Liver (tissue), 8 donors: ENCODE measurements at regions not wholly inside any gene's neighbourhood (a gene's known extent, or its start where the extent isn't known, plus 50 kb on each side); places are given as distances from the start of the nearest gene placed in this dataset.

Experiments used
- DNase-seq: peaks from one replicate; pipeline ENCODE4 v3.0.0-alpha.2; 2017; ENCODE audit warnings: low spot score
- H3K27ac ChIP-seq, 2 donors: one replicate each; pipeline ENCODE4 v1.7.0; 2013; ENCODE audit warnings: inconsistent platforms in 2 of 2, low read length in 2 of 2, control low read depth in 1 of 2, low read depth in 1 of 2, mild to moderate bottlenecking in 1 of 2
- H3K27me3 ChIP-seq, 4 donors: one replicate each; pipeline versions ENCODE4 v1.6.1 to v1.7.0; 2013; ENCODE audit warnings: low read length in 3 of 4, inconsistent platforms in 1 of 4, mild to moderate bottlenecking in 1 of 4, moderate library complexity in 1 of 4; ENCODE audit not compliant: control insufficient read depth in 4 of 4, insufficient read depth in 4 of 4
- H3K36me3 ChIP-seq, 4 donors: one replicate each; pipeline versions ENCODE4 v1.6.1 to v1.7.0; 2013; ENCODE audit warnings: low read length in 3 of 4, mild to moderate bottlenecking in 3 of 4, low read depth in 1 of 4, moderate library complexity in 1 of 4; ENCODE audit not compliant: control insufficient read depth in 4 of 4, insufficient read depth in 3 of 4
- H3K4me1 ChIP-seq, 4 donors: one replicate each; pipeline versions ENCODE4 v1.6.1 to v1.7.0; 2013; ENCODE audit warnings: low read length in 3 of 4, mild to moderate bottlenecking in 3 of 4, moderate library complexity in 1 of 4; ENCODE audit not compliant: control insufficient read depth in 4 of 4, insufficient read depth in 4 of 4
- H3K4me3 ChIP-seq, 3 donors: one replicate each; pipeline versions ENCODE4 v1.6.1 to v1.7.0; 2013; ENCODE audit warnings: low read length in 3 of 3, control low read depth in 1 of 3, low read depth in 1 of 3, mild to moderate bottlenecking in 1 of 3
- H3K9ac ChIP-seq, 2 donors: one replicate each; pipeline ENCODE4 v1.7.0; 2013; ENCODE audit warnings: low read length in 2 of 2, mild to moderate bottlenecking in 2 of 2, moderate library complexity in 2 of 2, control low read depth in 1 of 2, low read depth in 1 of 2
- H3K9me3 ChIP-seq, 4 donors: one replicate each; pipeline versions ENCODE4 v1.6.1 to v1.7.0; 2013; ENCODE audit warnings: low read length in 3 of 4; ENCODE audit not compliant: control insufficient read depth in 4 of 4
- EGR1 ChIP-seq, 2 donors: IDR thresholded peaks; 2 replicates each; pipeline ENCODE4 v1.6.1; 2016 to 2018; ENCODE audit warnings: antibody characterized with exemption in 2 of 2, low read depth in 2 of 2
- FOXA1 ChIP-seq: IDR thresholded peaks from 2 replicates; pipeline ENCODE4 v1.6.1; 2016; ENCODE audit warnings: antibody characterized with exemption
- FOXA2 ChIP-seq: IDR thresholded peaks from 2 replicates; pipeline ENCODE4 v1.6.1; 2016; ENCODE audit warnings: antibody characterized with exemption
- GABPA ChIP-seq, 2 donors: IDR thresholded peaks in 1 of 2; conservative IDR thresholded peaks in 1 of 2; 2 replicates each; pipeline ENCODE4 v1.6.1; 2016; ENCODE audit warnings: antibody characterized with exemption in 2 of 2, mild to moderate bottlenecking in 1 of 2, moderate library complexity in 1 of 2
- HNF4A ChIP-seq, 2 donors: conservative IDR thresholded peaks; 2 replicates each; pipeline ENCODE4 v1.6.1; 2016; ENCODE audit warnings: antibody characterized with exemption in 2 of 2, mild to moderate bottlenecking in 2 of 2
- HNF4G ChIP-seq: IDR thresholded peaks from 2 replicates; pipeline ENCODE4 v1.6.1; 2016; ENCODE audit warnings: antibody characterized with exemption
- JUND ChIP-seq, 2 donors: IDR thresholded peaks; 2 replicates each; pipeline ENCODE4 v1.6.1; 2016; ENCODE audit warnings: antibody characterized with exemption in 2 of 2
- MAX ChIP-seq: IDR thresholded peaks from 2 replicates; pipeline ENCODE4 v1.6.1; 2016; ENCODE audit warnings: antibody characterized with exemption
- NR2F2 ChIP-seq: IDR thresholded peaks from 2 replicates; pipeline ENCODE4 v1.6.1; 2016; ENCODE audit warnings: antibody characterized with exemption
- RAD21 ChIP-seq, 2 donors: IDR thresholded peaks; 2 replicates each; pipeline ENCODE4 v1.6.1; 2016; ENCODE audit warnings: antibody characterized with exemption in 2 of 2, mild to moderate bottlenecking in 2 of 2
- RXRA ChIP-seq, 2 donors: IDR thresholded peaks; 2 replicates each; pipeline ENCODE4 v1.6.1; 2017 to 2018; ENCODE audit warnings: antibody characterized with exemption in 2 of 2, mild to moderate bottlenecking in 1 of 2
- SP1 ChIP-seq: IDR thresholded peaks from 2 replicates; pipeline ENCODE4 v1.6.1; 2018; ENCODE audit warnings: antibody characterized with exemption, mild to moderate bottlenecking
- TAF1 ChIP-seq: conservative IDR thresholded peaks from 2 replicates; pipeline ENCODE4 v1.6.1; 2016; ENCODE audit warnings: antibody characterized with exemption, mild to moderate bottlenecking
- YY1 ChIP-seq: IDR thresholded peaks from 2 replicates; pipeline ENCODE4 v1.6.1; 2016; ENCODE audit warnings: antibody characterized with exemption, mild to moderate bottlenecking
- WGBS: extraction: QIAGEN DNeasy Blood & Tissue Kit; methylation state at CpG from one replicate; pipeline ENCODE4 v1.1.7; 2013; 5-methylcytosine and 5-hydroxymethylcytosine counted together
- TF ChIP-seq, protein P1 (sequence below): IDR thresholded peaks from 2 replicates; pipeline ENCODE4 v1.6.1; 2016; ENCODE audit warnings: antibody characterized with exemption
- TF ChIP-seq, protein P2 (sequence below): IDR thresholded peaks from 2 replicates; pipeline ENCODE4 v1.6.1; 2016; ENCODE audit warnings: antibody characterized with exemption, mild to moderate bottlenecking
- TF ChIP-seq, protein P3 (sequence below): fragments of 150-350 bp; IDR thresholded peaks from 2 replicates; pipeline ENCODE4 v1.5.1; 2017; ENCODE audit warnings: improper control_type of control experiment, low read depth, low read length; ENCODE audit not compliant: missing input control
- TF ChIP-seq, protein P4 (sequence below): IDR thresholded peaks from 2 replicates; pipeline ENCODE4 v1.6.1; 2016; ENCODE audit warnings: antibody characterized with exemption
- donor health status: healthy.
- donor health status: healthy.
- donor health status: healthy.
- donor health status: healthy.
- donor health status: healthy.

DNA sequence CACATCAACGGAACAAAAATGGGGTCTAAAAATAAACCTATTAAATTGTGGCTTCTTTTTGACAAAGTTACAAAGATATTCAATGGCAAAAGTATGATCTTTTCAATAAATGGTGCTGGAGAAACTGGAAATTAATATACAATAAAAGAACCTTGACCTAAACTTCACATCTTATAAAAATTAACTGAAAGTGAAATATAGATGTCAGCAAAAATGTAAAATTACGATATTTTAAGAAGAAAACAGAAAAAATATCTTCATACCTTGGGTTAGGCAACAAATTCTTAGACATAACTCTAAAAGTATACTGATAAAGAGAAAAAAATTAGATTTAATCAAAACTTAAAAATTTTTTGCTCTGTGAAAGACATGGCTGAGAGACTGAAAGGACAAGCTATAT lies 1909.5 kb upstream of the CDH9 start:
- H3K27ac ChIP-seq: no peak overlapping the region
- no peaks in the 10 kb centered on the region for H3K9me3 ChIP-seq
- no peaks in the 10 kb centered on the region for H3K27me3 ChIP-seq
- WGBS: 69% methylated on average over 2 of the region's 2 CpGs
- H3K9ac ChIP-seq: no peak overlapping the region
- no peaks in the 10 kb centered on the region for H3K4me1 ChIP-seq
- TF ChIP-seq RXRA (IDR thresholded peaks at IDR 0.05) (no peak), NR2F2 (no peak), RAD21 (IDR thresholded peaks at IDR 0.05) (no peak), GABPA (IDR thresholded peaks at IDR 0.05 in 1 of 2, conservative IDR thresholded peaks at IDR 0.05 in 1 of 2) (no peak), JUND (IDR thresholded peaks at IDR 0.05) (no peak)
- TF ChIP-seq, protein P1, sequence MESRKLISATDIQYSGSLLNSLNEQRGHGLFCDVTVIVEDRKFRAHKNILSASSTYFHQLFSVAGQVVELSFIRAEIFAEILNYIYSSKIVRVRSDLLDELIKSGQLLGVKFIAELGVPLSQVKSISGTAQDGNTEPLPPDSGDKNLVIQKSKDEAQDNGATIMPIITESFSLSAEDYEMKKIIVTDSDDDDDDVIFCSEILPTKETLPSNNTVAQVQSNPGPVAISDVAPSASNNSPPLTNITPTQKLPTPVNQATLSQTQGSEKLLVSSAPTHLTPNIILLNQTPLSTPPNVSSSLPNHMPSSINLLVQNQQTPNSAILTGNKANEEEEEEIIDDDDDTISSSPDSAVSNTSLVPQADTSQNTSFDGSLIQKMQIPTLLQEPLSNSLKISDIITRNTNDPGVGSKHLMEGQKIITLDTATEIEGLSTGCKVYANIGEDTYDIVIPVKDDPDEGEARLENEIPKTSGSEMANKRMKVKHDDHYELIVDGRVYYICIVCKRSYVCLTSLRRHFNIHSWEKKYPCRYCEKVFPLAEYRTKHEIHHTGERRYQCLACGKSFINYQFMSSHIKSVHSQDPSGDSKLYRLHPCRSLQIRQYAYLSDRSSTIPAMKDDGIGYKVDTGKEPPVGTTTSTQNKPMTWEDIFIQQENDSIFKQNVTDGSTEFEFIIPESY: no peak
- TF ChIP-seq, protein P2, sequence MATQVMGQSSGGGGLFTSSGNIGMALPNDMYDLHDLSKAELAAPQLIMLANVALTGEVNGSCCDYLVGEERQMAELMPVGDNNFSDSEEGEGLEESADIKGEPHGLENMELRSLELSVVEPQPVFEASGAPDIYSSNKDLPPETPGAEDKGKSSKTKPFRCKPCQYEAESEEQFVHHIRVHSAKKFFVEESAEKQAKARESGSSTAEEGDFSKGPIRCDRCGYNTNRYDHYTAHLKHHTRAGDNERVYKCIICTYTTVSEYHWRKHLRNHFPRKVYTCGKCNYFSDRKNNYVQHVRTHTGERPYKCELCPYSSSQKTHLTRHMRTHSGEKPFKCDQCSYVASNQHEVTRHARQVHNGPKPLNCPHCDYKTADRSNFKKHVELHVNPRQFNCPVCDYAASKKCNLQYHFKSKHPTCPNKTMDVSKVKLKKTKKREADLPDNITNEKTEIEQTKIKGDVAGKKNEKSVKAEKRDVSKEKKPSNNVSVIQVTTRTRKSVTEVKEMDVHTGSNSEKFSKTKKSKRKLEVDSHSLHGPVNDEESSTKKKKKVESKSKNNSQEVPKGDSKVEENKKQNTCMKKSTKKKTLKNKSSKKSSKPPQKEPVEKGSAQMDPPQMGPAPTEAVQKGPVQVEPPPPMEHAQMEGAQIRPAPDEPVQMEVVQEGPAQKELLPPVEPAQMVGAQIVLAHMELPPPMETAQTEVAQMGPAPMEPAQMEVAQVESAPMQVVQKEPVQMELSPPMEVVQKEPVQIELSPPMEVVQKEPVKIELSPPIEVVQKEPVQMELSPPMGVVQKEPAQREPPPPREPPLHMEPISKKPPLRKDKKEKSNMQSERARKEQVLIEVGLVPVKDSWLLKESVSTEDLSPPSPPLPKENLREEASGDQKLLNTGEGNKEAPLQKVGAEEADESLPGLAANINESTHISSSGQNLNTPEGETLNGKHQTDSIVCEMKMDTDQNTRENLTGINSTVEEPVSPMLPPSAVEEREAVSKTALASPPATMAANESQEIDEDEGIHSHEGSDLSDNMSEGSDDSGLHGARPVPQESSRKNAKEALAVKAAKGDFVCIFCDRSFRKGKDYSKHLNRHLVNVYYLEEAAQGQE: no peak
- no peaks in the 10 kb centered on the region for H3K36me3 ChIP-seq
- DNase-seq: no peak
- H3K4me3 ChIP-seq: no peak overlapping the region

DNA sequence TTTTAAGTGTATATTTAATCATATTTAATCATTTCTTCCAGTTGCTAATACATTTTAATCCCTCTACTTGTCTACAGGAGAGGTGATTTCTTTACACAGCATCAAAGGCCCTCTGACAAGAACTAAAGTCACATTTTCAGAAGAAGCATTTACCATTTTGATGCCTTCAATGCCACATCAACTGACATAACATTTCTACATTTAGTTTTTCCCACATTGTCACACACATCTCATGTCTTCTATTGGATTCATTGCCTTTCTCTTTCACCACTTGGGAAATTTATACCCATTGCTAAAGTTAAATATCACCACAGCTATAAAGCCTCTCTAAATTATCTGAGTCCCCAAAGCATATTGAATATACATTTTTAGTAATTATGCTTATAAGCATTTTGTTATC lies 1907.5 kb upstream of the CDH9 start:
- no peak overlapping the region for H3K27ac ChIP-seq
- TF ChIP-seq MAX (no peak), HNF4A (conservative IDR thresholded peaks at IDR 0.05) (no peak), FOXA1 (no peak), HNF4G (no peak), NR2F2 (no peak), RXRA (IDR thresholded peaks at IDR 0.05) (no peak), YY1 (no peak), GABPA (IDR thresholded peaks at IDR 0.05 in 1 of 2, conservative IDR thresholded peaks at IDR 0.05 in 1 of 2) (no peak), SP1 (no peak), TAF1 (no peak), FOXA2 (no peak), JUND (IDR thresholded peaks at IDR 0.05) (no peak), EGR1 (IDR thresholded peaks at IDR 0.05; ENCODE audit: low read depth in 2 of 2) (no peak)
- TF ChIP-seq, protein P1: no peak
- TF ChIP-seq, protein P3, sequence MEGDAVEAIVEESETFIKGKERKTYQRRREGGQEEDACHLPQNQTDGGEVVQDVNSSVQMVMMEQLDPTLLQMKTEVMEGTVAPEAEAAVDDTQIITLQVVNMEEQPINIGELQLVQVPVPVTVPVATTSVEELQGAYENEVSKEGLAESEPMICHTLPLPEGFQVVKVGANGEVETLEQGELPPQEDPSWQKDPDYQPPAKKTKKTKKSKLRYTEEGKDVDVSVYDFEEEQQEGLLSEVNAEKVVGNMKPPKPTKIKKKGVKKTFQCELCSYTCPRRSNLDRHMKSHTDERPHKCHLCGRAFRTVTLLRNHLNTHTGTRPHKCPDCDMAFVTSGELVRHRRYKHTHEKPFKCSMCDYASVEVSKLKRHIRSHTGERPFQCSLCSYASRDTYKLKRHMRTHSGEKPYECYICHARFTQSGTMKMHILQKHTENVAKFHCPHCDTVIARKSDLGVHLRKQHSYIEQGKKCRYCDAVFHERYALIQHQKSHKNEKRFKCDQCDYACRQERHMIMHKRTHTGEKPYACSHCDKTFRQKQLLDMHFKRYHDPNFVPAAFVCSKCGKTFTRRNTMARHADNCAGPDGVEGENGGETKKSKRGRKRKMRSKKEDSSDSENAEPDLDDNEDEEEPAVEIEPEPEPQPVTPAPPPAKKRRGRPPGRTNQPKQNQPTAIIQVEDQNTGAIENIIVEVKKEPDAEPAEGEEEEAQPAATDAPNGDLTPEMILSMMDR: no peak
- TF ChIP-seq, protein P4, sequence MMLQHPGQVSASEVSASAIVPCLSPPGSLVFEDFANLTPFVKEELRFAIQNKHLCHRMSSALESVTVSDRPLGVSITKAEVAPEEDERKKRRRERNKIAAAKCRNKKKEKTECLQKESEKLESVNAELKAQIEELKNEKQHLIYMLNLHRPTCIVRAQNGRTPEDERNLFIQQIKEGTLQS: no peak
- TF ChIP-seq, protein P2: no peak
- no peaks in the 10 kb centered on the region for H3K9me3 ChIP-seq
- DNase-seq: no peak
- no peaks in the 10 kb centered on the region for H3K27me3 ChIP-seq
- H3K36me3 ChIP-seq: no peaks in the 10 kb centered on the region
- H3K4me1 ChIP-seq: no peaks in the 10 kb centered on the region
- no peak overlapping the region for H3K9ac ChIP-seq
- no peak overlapping the region for H3K4me3 ChIP-seq
